Left lung (tissue), 4 donors: ENCODE measurements at regions not wholly inside any gene's neighbourhood (a gene's known extent, or its start where the extent isn't known, plus 50 kb on each side); places are given as distances from the start of the nearest gene placed in this dataset.

Experiments
- ATAC-seq: fragments of 200-7000 bp; cut with Tn5 transposase; one replicate; pipeline ENCODE4 v1.9.1; 2020; ENCODE audit warnings: moderate library complexity
- DNase-seq, 4 donors: peaks; one replicate each; pipeline ENCODE4 v3.0.0-alpha.2; 2013 to 2020
- H3K27ac ChIP-seq, 2 donors: fragments of 200-600 bp; sonication (generic) in 1 of 2; one replicate each; pipeline versions ENCODE4 v1.5.0 to v1.8.0; 2020 to 2021
- H3K27me3 ChIP-seq, 2 donors: fragments of 200-600 bp; sonication (generic) in 1 of 2; one replicate each; pipeline versions ENCODE4 v1.5.0 to v1.8.0; 2020 to 2021
- H3K36me3 ChIP-seq, 2 donors: fragments of 200-600 bp; sonication (generic) in 1 of 2; one replicate each; pipeline versions ENCODE4 v1.5.0 to v1.8.0; 2020 to 2021
- H3K4me1 ChIP-seq, 2 donors: fragments of 200-600 bp; one replicate each; pipeline ENCODE4 v1.8.0; 2021
- H3K4me3 ChIP-seq, 2 donors: fragments of 200-600 bp; sonication (generic) in 1 of 2; one replicate each; pipeline versions ENCODE4 v1.5.0 to v1.8.0; 2020 to 2021; ENCODE audit warnings: mild to moderate bottlenecking in 1 of 2
- H3K9me3 ChIP-seq, 2 donors: fragments of 200-600 bp; sonication (generic) in 1 of 2; one replicate each; pipeline versions ENCODE4 v1.5.0 to v1.8.0; 2020 to 2021
- intact Hi-C, 2 donors: fragments of 100-400 bp; cut with DNase I; formaldehyde crosslinking; loops; one replicate each; pipeline versions ENCODE4 v1.11.2 to v1.14.2; 2022
- TF ChIP-seq, protein P1 (sequence below), 2 donors: fragments of 200-600 bp; sonication (generic) in 1 of 2; IDR thresholded peaks; one replicate each; pipeline versions ENCODE4 v1.5.0 to v1.8.0; 2021; ENCODE audit warnings: antibody characterized with exemption in 2 of 2
- donor health status: DM: no; HTN: yes; CAD: no.
- donor health status: DM: no; HTN: no; CAD: no.

DNA sequence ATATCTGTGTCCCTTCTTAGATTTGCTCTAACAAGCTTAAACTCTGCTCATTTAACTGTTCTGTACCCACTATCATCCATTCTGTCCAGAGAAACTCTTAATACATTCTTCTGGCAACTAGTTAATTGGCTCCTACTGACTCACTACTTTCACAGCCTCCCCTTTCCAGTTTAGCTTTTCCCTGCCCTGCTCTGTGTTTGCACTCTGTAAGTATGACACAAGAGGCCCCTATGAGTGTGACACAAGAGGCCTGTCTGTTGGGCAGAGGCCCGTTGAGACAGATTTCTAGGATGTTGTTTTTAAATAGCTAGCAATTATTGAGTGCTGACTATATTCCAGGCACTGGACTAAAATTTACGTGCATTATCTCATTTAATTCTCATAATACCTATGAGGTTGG is 246.0 kb upstream of the DAAM1 start:
- TF ChIP-seq, protein P1, sequence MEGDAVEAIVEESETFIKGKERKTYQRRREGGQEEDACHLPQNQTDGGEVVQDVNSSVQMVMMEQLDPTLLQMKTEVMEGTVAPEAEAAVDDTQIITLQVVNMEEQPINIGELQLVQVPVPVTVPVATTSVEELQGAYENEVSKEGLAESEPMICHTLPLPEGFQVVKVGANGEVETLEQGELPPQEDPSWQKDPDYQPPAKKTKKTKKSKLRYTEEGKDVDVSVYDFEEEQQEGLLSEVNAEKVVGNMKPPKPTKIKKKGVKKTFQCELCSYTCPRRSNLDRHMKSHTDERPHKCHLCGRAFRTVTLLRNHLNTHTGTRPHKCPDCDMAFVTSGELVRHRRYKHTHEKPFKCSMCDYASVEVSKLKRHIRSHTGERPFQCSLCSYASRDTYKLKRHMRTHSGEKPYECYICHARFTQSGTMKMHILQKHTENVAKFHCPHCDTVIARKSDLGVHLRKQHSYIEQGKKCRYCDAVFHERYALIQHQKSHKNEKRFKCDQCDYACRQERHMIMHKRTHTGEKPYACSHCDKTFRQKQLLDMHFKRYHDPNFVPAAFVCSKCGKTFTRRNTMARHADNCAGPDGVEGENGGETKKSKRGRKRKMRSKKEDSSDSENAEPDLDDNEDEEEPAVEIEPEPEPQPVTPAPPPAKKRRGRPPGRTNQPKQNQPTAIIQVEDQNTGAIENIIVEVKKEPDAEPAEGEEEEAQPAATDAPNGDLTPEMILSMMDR (IDR thresholded peaks at IDR 0.05) = no peak
- no peaks in the 10 kb centered on the region for H3K27me3 ChIP-seq
- no peak overlapping the region for H3K27ac ChIP-seq
- DNase-seq (no peak), ATAC-seq (peak; percentile 89)
- intact Hi-C loops = no loop called here
- no peak overlapping the region for H3K4me3 ChIP-seq
- peaks cover 0 to 3% of the 10 kb centered on the region in 2 donors for H3K9me3 ChIP-seq
- H3K36me3 ChIP-seq = no peaks in the 10 kb centered on the region
- H3K4me1 ChIP-seq = no peaks in the 10 kb centered on the region

DNA sequence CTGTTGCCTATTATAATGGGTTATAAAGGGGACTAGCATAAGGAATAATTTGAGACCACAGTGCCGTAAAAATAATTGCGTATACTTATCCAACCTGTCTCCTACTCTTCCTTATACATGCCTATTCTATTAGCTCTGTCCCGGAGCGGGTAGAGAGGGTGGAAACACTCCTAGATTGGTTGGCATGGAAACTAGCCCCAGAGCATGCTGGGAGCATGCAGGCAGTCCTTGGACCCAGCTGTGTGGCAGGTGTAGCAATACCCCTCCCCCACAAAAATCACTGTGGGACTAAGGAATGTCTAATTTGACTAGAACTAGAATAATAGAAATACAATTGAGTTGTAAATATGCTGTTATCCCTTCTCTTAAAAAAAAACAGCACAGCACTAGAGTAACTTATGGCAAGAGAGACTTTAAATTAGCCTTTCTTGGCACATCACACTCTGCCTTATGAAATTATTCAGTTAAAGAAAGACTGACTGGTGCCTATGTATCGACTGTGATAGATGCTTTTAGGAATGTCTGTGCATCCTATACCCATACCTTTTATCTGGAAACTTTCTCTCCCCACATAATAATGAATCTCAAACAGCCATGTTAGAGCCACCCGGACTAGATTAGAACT is 244.0 kb upstream of the DAAM1 start:
- no peak for ATAC-seq
- TF ChIP-seq, protein P1 (IDR thresholded peaks at IDR 0.05) = no peak
- H3K9me3 ChIP-seq = no peaks in the 10 kb centered on the region
- intact Hi-C loops = no loop called here
- H3K27me3 ChIP-seq = no peaks in the 10 kb centered on the region
- H3K36me3 ChIP-seq = no peaks in the 10 kb centered on the region
- DNase-seq = peak in 1 of 4 donors; percentile 29
- H3K27ac ChIP-seq = no peak overlapping the region
- no peak overlapping the region for H3K4me3 ChIP-seq
- H3K4me1 ChIP-seq = no peaks in the 10 kb centered on the region

DNA sequence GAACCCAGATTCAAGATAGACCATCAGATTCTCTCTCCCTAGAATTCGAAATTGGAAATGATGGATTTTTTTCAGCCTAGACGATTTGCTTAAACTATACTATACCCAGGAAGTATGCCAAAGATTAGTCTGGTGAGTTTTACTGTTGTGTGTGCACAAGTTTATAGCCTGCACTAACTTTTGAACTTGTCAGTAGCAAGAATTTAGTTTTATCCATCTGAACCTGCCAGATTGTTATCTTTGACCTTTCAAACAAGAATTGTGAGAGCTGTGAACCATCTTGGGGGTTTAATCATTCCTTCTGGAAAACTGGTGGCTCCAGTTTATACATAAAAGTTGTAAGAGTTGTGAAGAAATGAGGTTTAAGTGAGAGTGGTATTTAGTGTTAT is 243.5 kb upstream of the DAAM1 start:
- Histone ChIP-seq H3K27ac (no peak overlapping the region), H3K27me3 (no peaks in the 10 kb centered on the region), H3K36me3 (no peaks in the 10 kb centered on the region), H3K4me3 (no peak overlapping the region), H3K4me1 (no peaks in the 10 kb centered on the region), H3K9me3 (no peaks in the 10 kb centered on the region)
- DNase-seq = no peak
- intact Hi-C loops = no loop called here
- ATAC-seq = no peak
- TF ChIP-seq, protein P1 (IDR thresholded peaks at IDR 0.05) = no peak

DNA sequence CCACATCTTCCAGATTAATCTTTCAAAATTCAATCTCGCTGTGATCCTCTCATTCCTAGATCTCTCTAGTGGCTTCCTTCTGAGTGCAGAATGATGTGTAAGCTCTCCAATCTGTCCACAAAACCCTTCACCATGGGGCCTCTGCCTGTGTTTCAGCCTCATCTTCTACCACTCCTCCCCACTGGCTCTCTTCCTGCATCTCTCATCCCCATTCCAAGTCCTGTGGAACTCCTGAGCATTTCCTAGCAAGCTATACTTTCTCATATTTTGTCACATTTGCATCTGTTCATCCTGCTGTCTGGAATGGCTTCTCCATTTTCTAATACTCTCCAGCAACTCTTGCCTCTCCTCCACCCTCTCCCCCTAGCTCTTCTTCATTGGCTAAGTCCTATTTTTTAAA is 242.0 kb upstream of the DAAM1 start:
- intact Hi-C loops = no loop called here
- Histone ChIP-seq H3K27ac (no peak overlapping the region), H3K4me1 (no peaks in the 10 kb centered on the region), H3K27me3 (no peaks in the 10 kb centered on the region), H3K36me3 (no peaks in the 10 kb centered on the region), H3K9me3 (no peaks in the 10 kb centered on the region), H3K4me3 (no peak overlapping the region)
- ATAC-seq = no peak
- DNase-seq = no peak
- TF ChIP-seq, protein P1 (IDR thresholded peaks at IDR 0.05) = no peak

DNA sequence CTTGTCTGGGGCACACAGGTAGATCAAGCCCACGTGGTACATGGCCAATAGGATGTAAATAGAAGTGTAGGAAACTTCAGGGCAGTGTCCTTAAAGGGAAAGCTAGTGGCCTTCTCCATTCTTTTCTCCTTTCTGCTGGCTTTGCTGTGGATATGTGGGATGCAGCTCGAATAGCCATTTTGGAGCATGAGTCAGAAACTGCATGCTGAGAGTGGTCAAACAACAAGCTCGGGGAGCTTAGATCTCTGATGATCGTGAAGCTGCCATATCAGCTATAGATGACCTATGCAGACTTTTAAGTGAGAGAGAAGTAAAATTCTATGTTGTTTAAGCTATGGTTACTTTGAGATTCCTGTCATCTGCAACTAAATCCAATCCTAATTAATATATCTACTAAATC is 241.3 kb upstream of the DAAM1 start:
- intact Hi-C loops = no loop called here
- DNase-seq = no peak
- TF ChIP-seq, protein P1 (IDR thresholded peaks at IDR 0.05) = no peak

More for the DNA sequence above, 241.3 kb upstream of the DAAM1 start:
- H3K9me3 ChIP-seq = no peaks in the 10 kb centered on the region
- no peak for ATAC-seq
- H3K36me3 ChIP-seq = no peaks in the 10 kb centered on the region
- H3K4me3 ChIP-seq = no peak overlapping the region
- H3K27ac ChIP-seq = no peak overlapping the region
- H3K27me3 ChIP-seq = no peaks in the 10 kb centered on the region
- H3K4me1 ChIP-seq = no peaks in the 10 kb centered on the region
